ENCODE measurements at regions not wholly inside any gene's neighbourhood (a gene's known extent, or its start where the extent isn't known, plus 50 kb on each side); places are given as distances from the start of the nearest gene placed in this dataset.

GRCh38 chr1:34319218-34319617, 142.5 kb downstream of the C1orf94 start:
- TF ChIP-seq CTCF (conservative IDR thresholded peaks at IDR 0.05) (no peak), ZFX (IDR thresholded peaks at IDR 0.05) (no peak)
